OCI-LY7 (cell line): ENCODE measurements at regions not wholly inside any gene's neighbourhood (a gene's known extent, or its start where the extent isn't known, plus 50 kb on each side); places are given as distances from the start of the nearest gene placed in this dataset.

Experiments
- BruUV-seq: library from RNA; stranded (reverse); fragments of 400-500 nt; replicated peaks from 2 replicates; lab custom pipeline; 2021; lab: Mats Ljungman, UMichigan
- CTCF ChIA-PET: fragments of 300-600 bp; sonication (Branson Sonifier 250); formaldehyde crosslinking; loops from one replicate; lab custom pipeline; 2022; ENCODE audit warnings: antibody characterized with exemption; ENCODE audit not compliant: unreplicated experiment; lab: Charles Lee
- POLR2A ChIA-PET: fragments of 300-600 bp; sonication (Branson Sonifier 250); formaldehyde crosslinking; loops from one replicate; lab custom pipeline; 2022; ENCODE audit warnings: antibody characterized with exemption; lab: Charles Lee
- DNase-seq: peaks from one replicate; pipeline ENCODE4 v3.0.0-alpha.2; 2015; ENCODE audit warnings: low spot score
- H2AFZ ChIP-seq: fragments of 200-600 bp; sonication (generic), shearing (Covaris generic); 2 replicates; pipeline ENCODE4 v1.6.1; 2014; ENCODE audit warnings: mild to moderate bottlenecking, antibody characterized with exemption, low read length, moderate library complexity
- H3K27ac ChIP-seq: fragments of 200-600 bp; sonication (generic); 2 replicates; pipeline ENCODE4 v1.5.1; 2014; ENCODE audit warnings: mixed run types, low read depth, mild to moderate bottlenecking, moderate library complexity, low read length, inconsistent platforms; ENCODE audit not compliant: poor library complexity, severe bottlenecking
- H3K36me3 ChIP-seq: fragments of 200-600 bp; sonication (generic); 2 replicates; pipeline ENCODE4 v1.6.1; 2014; ENCODE audit warnings: mild to moderate bottlenecking, antibody characterized with exemption, low read length, moderate library complexity, mixed read lengths; ENCODE audit not compliant: insufficient read depth
- H3K4me1 ChIP-seq: fragments of 200-600 bp; sonication (generic); 2 replicates; pipeline ENCODE4 v1.5.1; 2014; ENCODE audit warnings: mild to moderate bottlenecking, low read length; ENCODE audit not compliant: insufficient read depth, poor library complexity, severe bottlenecking
- H3K4me2 ChIP-seq: fragments of 200-600 bp; sonication (generic); 2 replicates; pipeline ENCODE4 v1.6.1; 2014; ENCODE audit warnings: mild to moderate bottlenecking, low read length
- H3K4me3 ChIP-seq: fragments of 200-600 bp; sonication (generic); 2 replicates; pipeline ENCODE4 v1.5.1; 2014; ENCODE audit warnings: mild to moderate bottlenecking, low read depth, low read length; ENCODE audit not compliant: poor library complexity, severe bottlenecking
- H3K79me2 ChIP-seq: fragments of 200-600 bp; sonication (generic); 2 replicates; pipeline ENCODE4 v1.6.1; 2016; ENCODE audit warnings: low read depth, mild to moderate bottlenecking, low read length, moderate library complexity, mixed read lengths; ENCODE audit not compliant: insufficient read depth
- H3K9me2 ChIP-seq: fragments of 200-600 bp; sonication (generic); 2 replicates; pipeline ENCODE4 v1.6.1; 2016; ENCODE audit warnings: mild to moderate bottlenecking, low read length, mixed read lengths; ENCODE audit not compliant: insufficient read depth
- H3K9me3 ChIP-seq: fragments of 200-600 bp; sonication (generic); 2 replicates; pipeline ENCODE4 v1.6.1; 2014; ENCODE audit warnings: mild to moderate bottlenecking, mixed run types, low read length, mixed read lengths
- H4K20me1 ChIP-seq: fragments of 200-600 bp; sonication (generic); 2 replicates; pipeline ENCODE4 v1.6.1; 2014; ENCODE audit warnings: mild to moderate bottlenecking, antibody characterized with exemption, low read length, moderate library complexity, mixed read lengths; ENCODE audit not compliant: insufficient read depth
- CTCF ChIP-seq: fragments of 200-600 bp; sonication (generic); conservative IDR thresholded peaks from 2 replicates; pipeline ENCODE4 v1.5.1; 2014; ENCODE audit warnings: mild to moderate bottlenecking, antibody characterized with exemption, low read length, moderate library complexity, mixed read lengths
- EZH2phosphoT487 ChIP-seq: fragments of 200-600 bp; sonication (generic); IDR thresholded peaks from 2 replicates; pipeline ENCODE4 v1.6.1; 2018; ENCODE audit warnings: low read depth, borderline replicate concordance, mild to moderate bottlenecking, mixed run types, antibody characterized with exemption, low read length, moderate library complexity, mixed read lengths
- intact Hi-C: fragments of 100-400 bp; cut with micrococcal nuclease; formaldehyde crosslinking; loops from one replicate; pipeline ENCODE4 v1.10.0; 2022; ENCODE audit not compliant: unreplicated experiment

- CTCF ChIA-PET = no interaction called here
- BruUV-seq = no TSS peak
- H3K4me1 ChIP-seq = no peaks in the 10 kb centered on the region
- TF ChIP-seq EZH2phosphoT487 (no peak), CTCF (no peak)
- no peaks in the 10 kb centered on the region for H3K36me3 ChIP-seq
- no peak overlapping the region for H3K4me2 ChIP-seq
- no peaks in the 10 kb centered on the region for H3K79me2 ChIP-seq
- no peaks in the 10 kb centered on the region for H4K20me1 ChIP-seq
- intact Hi-C loops = no loop called here
- no peaks in the 10 kb centered on the region for H3K9me2 ChIP-seq
- no peaks in the 10 kb centered on the region for H3K9me3 ChIP-seq
- no peak overlapping the region for H2AFZ ChIP-seq
- no peak overlapping the region for H3K4me3 ChIP-seq
- POLR2A ChIA-PET = no interaction called here
- H3K27ac ChIP-seq = no peak overlapping the region
- DNase-seq = no peak
Measured at GRCh38 chr1:185487936-185488335, 170.9 kb upstream of the IVNS1ABP start.

- ChIA-PET CTCF (no interaction called here), POLR2A (no interaction called here)
- H3K36me3 ChIP-seq = no peaks in the 10 kb centered on the region
- no peak overlapping the region for H3K4me3 ChIP-seq
- H3K4me2 ChIP-seq = no peak overlapping the region
- DNase-seq = no peak
- H2AFZ ChIP-seq = no peak overlapping the region
- H4K20me1 ChIP-seq = no peaks in the 10 kb centered on the region
- intact Hi-C loops = no loop called here
- no TSS peak for BruUV-seq
- no peaks in the 10 kb centered on the region for H3K4me1 ChIP-seq
- H3K27ac ChIP-seq = no peak overlapping the region
- no peaks in the 10 kb centered on the region for H3K79me2 ChIP-seq
- no peaks in the 10 kb centered on the region for H3K9me3 ChIP-seq
- TF ChIP-seq CTCF (no peak), EZH2phosphoT487 (no peak)
- no peaks in the 10 kb centered on the region for H3K9me2 ChIP-seq
Measured at GRCh38 chr1:185487026-185487425, 170.0 kb upstream of the IVNS1ABP start.

DNA sequence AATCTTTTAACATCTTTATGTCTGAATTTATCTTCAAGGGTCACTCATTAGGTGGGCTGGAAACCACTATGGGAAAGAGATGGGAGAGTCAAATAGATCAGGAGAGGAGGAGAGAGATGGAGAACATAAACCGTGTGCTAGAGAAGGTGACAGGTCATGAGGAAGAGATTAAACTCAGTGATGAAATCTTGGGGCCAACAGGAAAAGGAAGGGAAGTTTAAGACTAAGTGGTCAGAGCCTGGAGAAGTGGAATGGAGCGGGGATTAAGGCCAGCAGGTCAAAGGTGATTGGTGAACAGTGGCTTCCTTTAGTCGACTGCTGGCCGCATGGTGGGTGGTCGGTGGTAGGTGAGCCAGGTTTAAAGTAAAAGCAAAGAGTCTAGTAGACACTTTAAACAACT is 169.3 kb upstream of the IVNS1ABP start:
- no peaks in the 10 kb centered on the region for H3K79me2 ChIP-seq
- no peak overlapping the region for H3K27ac ChIP-seq
- H4K20me1 ChIP-seq = no peaks in the 10 kb centered on the region
- intact Hi-C loops = no loop called here
- H2AFZ ChIP-seq = no peak overlapping the region
- no peak overlapping the region for H3K4me3 ChIP-seq
- no TSS peak for BruUV-seq
- POLR2A ChIA-PET = no interaction called here
- no peak for TF ChIP-seq CTCF
- no peaks in the 10 kb centered on the region for H3K36me3 ChIP-seq
- DNase-seq = no peak
- CTCF ChIA-PET = no interaction called here
- H3K4me2 ChIP-seq = no peak overlapping the region
- no peaks in the 10 kb centered on the region for H3K9me3 ChIP-seq
- H3K9me2 ChIP-seq = no peaks in the 10 kb centered on the region
- no peaks in the 10 kb centered on the region for H3K4me1 ChIP-seq
